ENCODE measurements at regions not wholly inside any gene's neighbourhood (a gene's known extent, or its start where the extent isn't known, plus 50 kb on each side); places are given as distances from the start of the nearest gene placed in this dataset.

DNA sequence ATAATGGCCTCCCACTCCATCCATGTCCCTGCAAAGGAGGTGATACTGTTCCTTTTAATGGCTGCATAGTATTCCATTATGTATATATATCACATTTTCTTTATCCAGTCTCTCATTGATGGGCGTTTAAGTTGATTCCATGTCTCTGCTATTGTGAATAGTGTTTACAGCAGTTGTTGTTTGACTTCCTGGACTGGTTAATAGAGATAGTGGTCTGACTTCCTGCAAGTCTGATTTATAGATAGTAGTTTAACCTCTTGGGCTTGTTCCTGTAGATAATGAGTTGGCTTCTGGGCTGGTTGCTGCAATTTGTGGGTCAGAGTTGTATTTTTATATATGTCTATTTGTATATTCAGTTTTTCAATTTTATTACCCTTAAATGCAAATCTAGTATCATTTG lies 145.4 kb downstream of the ARL6IP6 start (continued):
- TF ChIP-seq, protein P1, sequence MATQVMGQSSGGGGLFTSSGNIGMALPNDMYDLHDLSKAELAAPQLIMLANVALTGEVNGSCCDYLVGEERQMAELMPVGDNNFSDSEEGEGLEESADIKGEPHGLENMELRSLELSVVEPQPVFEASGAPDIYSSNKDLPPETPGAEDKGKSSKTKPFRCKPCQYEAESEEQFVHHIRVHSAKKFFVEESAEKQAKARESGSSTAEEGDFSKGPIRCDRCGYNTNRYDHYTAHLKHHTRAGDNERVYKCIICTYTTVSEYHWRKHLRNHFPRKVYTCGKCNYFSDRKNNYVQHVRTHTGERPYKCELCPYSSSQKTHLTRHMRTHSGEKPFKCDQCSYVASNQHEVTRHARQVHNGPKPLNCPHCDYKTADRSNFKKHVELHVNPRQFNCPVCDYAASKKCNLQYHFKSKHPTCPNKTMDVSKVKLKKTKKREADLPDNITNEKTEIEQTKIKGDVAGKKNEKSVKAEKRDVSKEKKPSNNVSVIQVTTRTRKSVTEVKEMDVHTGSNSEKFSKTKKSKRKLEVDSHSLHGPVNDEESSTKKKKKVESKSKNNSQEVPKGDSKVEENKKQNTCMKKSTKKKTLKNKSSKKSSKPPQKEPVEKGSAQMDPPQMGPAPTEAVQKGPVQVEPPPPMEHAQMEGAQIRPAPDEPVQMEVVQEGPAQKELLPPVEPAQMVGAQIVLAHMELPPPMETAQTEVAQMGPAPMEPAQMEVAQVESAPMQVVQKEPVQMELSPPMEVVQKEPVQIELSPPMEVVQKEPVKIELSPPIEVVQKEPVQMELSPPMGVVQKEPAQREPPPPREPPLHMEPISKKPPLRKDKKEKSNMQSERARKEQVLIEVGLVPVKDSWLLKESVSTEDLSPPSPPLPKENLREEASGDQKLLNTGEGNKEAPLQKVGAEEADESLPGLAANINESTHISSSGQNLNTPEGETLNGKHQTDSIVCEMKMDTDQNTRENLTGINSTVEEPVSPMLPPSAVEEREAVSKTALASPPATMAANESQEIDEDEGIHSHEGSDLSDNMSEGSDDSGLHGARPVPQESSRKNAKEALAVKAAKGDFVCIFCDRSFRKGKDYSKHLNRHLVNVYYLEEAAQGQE (IDR thresholded peaks at IDR 0.05; ENCODE audit: unreplicated experiment): no peak
- TF ChIP-seq STAT1 (IDR thresholded peaks at IDR 0.05; ENCODE audit: unreplicated experiment): no peak

DNA sequence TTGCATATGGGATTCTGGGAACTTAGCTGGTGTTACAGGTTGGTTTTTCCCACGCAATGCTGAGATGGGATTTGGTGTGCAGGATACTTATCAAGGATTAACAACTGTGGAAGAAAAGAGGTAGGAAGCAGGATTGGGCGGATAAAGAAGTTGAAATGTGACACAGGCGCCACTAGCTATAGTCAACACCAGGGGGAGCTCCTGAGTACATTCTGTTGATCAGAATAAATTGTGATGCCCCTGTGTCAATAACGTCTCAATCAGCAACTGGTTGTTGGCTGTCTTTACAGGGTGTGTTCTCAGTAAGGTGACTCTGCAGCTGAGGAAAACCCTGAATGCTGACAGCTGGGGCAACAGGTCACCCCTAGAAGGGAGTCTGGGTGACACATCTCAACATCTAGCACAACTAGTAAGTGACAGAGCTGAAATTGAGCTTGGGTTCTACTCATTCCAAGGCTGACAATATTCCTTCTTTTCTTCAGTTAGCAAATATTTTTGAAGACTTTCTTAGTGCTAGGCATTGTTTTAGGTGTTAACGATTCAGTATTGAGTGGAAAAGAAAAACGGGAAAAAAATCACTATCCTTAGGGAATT lies 143.0 kb downstream of the ARL6IP6 start:
- no peak overlapping the region for H3K27ac Mint-ChIP-seq
- H3K27ac ChIP-seq (ENCODE audit: low read depth): no peak overlapping the region
- no peak overlapping the region for H3K4me2 ChIP-seq
- peak; percentile 76 for ATAC-seq
- no peaks in the 10 kb centered on the region for H4K20me1 ChIP-seq (replicated peaks; ENCODE audit: insufficient read depth)
- no peak overlapping the region for H3K4me3 ChIP-seq
- peaks cover 11% of the 10 kb centered on the region; the same call in 1 of the 2 replicates for H3K36me3 ChIP-seq (ENCODE audit: insufficient read depth)
- H2AFZ ChIP-seq: no peak overlapping the region
- no peaks in the 10 kb centered on the region for H3F3A ChIP-seq (replicated peaks; ENCODE audit: low read depth)
- peaks cover 8% of the 10 kb centered on the region for H3K27me3 Mint-ChIP-seq (ENCODE audit: insufficient read depth, low read depth, poor library complexity)
- H3K36me3 Mint-ChIP-seq (ENCODE audit: low read depth): peaks cover 37% of the 10 kb centered on the region
- peak; percentile 79 for DNase-seq (ENCODE audit: low spot score)
- H3K27me3 ChIP-seq (ENCODE audit: insufficient read depth): no peaks in the 10 kb centered on the region
- TF ChIP-seq EZH2phosphoT487 (IDR thresholded peaks at IDR 0.05; ENCODE audit: unreplicated experiment): no peak
- no peak for TF ChIP-seq ZNF462 (CRISPR knock-in tag; IDR thresholded peaks at IDR 0.05)
- peak; percentile 75 to 77 for TF ChIP-seq CTCF (conservative IDR thresholded peaks at IDR 0.05; ENCODE audit: low read depth in 2 of 2)
- no peak for TF ChIP-seq NANOG (IDR thresholded peaks at IDR 0.05; ENCODE audit: borderline replicate concordance)
- peaks cover 5% of the 10 kb centered on the region; the same call in 1 of the 2 replicates for H3K4me1 ChIP-seq (ENCODE audit: insufficient read depth)
- H3K4me1 Mint-ChIP-seq: no peaks in the 10 kb centered on the region
- peaks cover 48% of the 10 kb centered on the region for H3K9me3 Mint-ChIP-seq
- peaks cover 8% of the 10 kb centered on the region; the same call in 1 of the 2 replicates for H3K9me2 ChIP-seq (ENCODE audit: insufficient read depth)
- no peak overlapping the region for H3K4me3 Mint-ChIP-seq
- no peaks in the 10 kb centered on the region for H3K79me2 ChIP-seq (replicated peaks; ENCODE audit: insufficient read depth)

All from GM23338 (cell line).